Neural cell (in vitro differentiated cells): ENCODE measurements at regions not wholly inside any gene's neighbourhood (a gene's known extent, or its start where the extent isn't known, plus 50 kb on each side); places are given as distances from the start of the nearest gene placed in this dataset.
"Not testable (repeated sequence)": the region's sequence is repeated elsewhere in the genome, so short reads cannot be mapped to it uniquely, and the experiment has no call there.

Experiments
- H2AFZ ChIP-seq: fragments of 200-600, 300-800 bp; sonication (generic), shearing (Covaris generic); 2 replicates; pipeline ENCODE4 v1.6.0; 2014; ENCODE audit warnings: low read depth, mild to moderate bottlenecking, antibody characterized with exemption, low read length, moderate library complexity
- H3F3A ChIP-seq: fragments of 200-600 bp; shearing (Covaris generic); 2 replicates; pipeline ENCODE4 v1.6.1; 2016; ENCODE audit warnings: mild to moderate bottlenecking, moderate library complexity, mixed read lengths, antibody characterized with exemption, low read length; ENCODE audit not compliant: insufficient read depth, poor library complexity, severe bottlenecking
- H3K27ac ChIP-seq: fragments of 200-600, 300-800 bp; sonication (generic), shearing (Covaris generic); 2 replicates; pipeline ENCODE4 v1.5.1; 2014; ENCODE audit warnings: mild to moderate bottlenecking, low read length, moderate library complexity
- H3K27me3 ChIP-seq: fragments of 300-800, 200-600 bp; sonication (generic), shearing (Covaris generic); 2 replicates; pipeline ENCODE4 v1.6.0; 2014; ENCODE audit warnings: mild to moderate bottlenecking, low read depth, low read length, moderate library complexity; ENCODE audit not compliant: insufficient read depth
- H3K36me3 ChIP-seq: fragments of 300-800, 200-600 bp; sonication (generic), shearing (Covaris generic); 2 replicates; pipeline ENCODE4 v1.5.1; 2014; ENCODE audit warnings: mild to moderate bottlenecking, antibody characterized with exemption, low read length, moderate library complexity; ENCODE audit not compliant: insufficient read depth
- H3K4me2 ChIP-seq: fragments of 300-800, 200-600 bp; sonication (generic), shearing (Covaris generic); 2 replicates; pipeline ENCODE4 v1.6.0; 2014; ENCODE audit warnings: mild to moderate bottlenecking, low read length
- H3K4me3 ChIP-seq: fragments of 300-800, 200-600 bp; sonication (generic), shearing (Covaris generic); 2 replicates; pipeline ENCODE4 v1.5.1; 2014; ENCODE audit warnings: mild to moderate bottlenecking, low read length, moderate library complexity
- H3K79me2 ChIP-seq: fragments of 200-600 bp; shearing (Covaris generic); replicated peaks from 2 replicates; pipeline ENCODE4 v1.6.0; 2014; ENCODE audit warnings: mild to moderate bottlenecking, low read length, moderate library complexity; ENCODE audit not compliant: insufficient read depth
- H3K9ac ChIP-seq: fragments of 300-800, 200-600 bp; sonication (generic), shearing (Covaris generic); 2 replicates; pipeline ENCODE4 v1.6.1; 2016; ENCODE audit warnings: mild to moderate bottlenecking, low read length, mixed read lengths
- H3K9me2 ChIP-seq: fragments of 200-600 bp; shearing (Covaris generic); 2 replicates; pipeline ENCODE4 v1.6.1; 2016; ENCODE audit warnings: mild to moderate bottlenecking, low read length, mixed read lengths; ENCODE audit not compliant: insufficient read depth
- H3K9me3 ChIP-seq: fragments of 200-600, 300-800 bp; sonication (generic), shearing (Covaris generic); 2 replicates; pipeline ENCODE4 v1.6.1; 2016; ENCODE audit warnings: mild to moderate bottlenecking, mixed run types, low read length, moderate library complexity, mixed read lengths
- H4K20me1 ChIP-seq: fragments of 200-600 bp; shearing (Covaris generic); 2 replicates; pipeline ENCODE4 v1.6.1; 2016; ENCODE audit warnings: mild to moderate bottlenecking, mixed run types; ENCODE audit not compliant: insufficient read depth
- EP300 ChIP-seq: fragments of 450-650 bp; conservative IDR thresholded peaks from 2 replicates; pipeline ENCODE4 v1.6.1; 2014; ENCODE audit warnings: antibody characterized with exemption, mild to moderate bottlenecking, moderate library complexity; ENCODE audit not compliant: poor library complexity, severe bottlenecking
- EZH2 ChIP-seq: fragments of 200-600, 300-800 bp; shearing (Covaris generic), sonication (generic); IDR thresholded peaks from 2 replicates; pipeline ENCODE4 v1.6.1; 2014; ENCODE audit warnings: antibody characterized with exemption, low read length, borderline replicate concordance, mild to moderate bottlenecking; ENCODE audit not compliant: insufficient read depth, poor library complexity, severe bottlenecking
- MXI1 ChIP-seq: fragments of 450-650 bp; conservative IDR thresholded peaks from 2 replicates; pipeline ENCODE4 v1.6.1; 2014; ENCODE audit warnings: antibody characterized with exemption, mild to moderate bottlenecking; ENCODE audit not compliant: poor library complexity, severe bottlenecking
- POLR2AphosphoS5 ChIP-seq: IDR thresholded peaks from 2 replicates; pipeline ENCODE4 v1.6.1; 2012
- RAD21 ChIP-seq: fragments of 450-650 bp; conservative IDR thresholded peaks from 2 replicates; pipeline ENCODE4 v1.6.1; 2014; ENCODE audit warnings: antibody characterized with exemption, mild to moderate bottlenecking, moderate library complexity
- SMC3 ChIP-seq: fragments of 450-650 bp; conservative IDR thresholded peaks from 2 replicates; pipeline ENCODE4 v1.6.1; 2014; ENCODE audit warnings: antibody characterized with exemption, mild to moderate bottlenecking, moderate library complexity; ENCODE audit not compliant: poor library complexity
- TAF1 ChIP-seq: IDR thresholded peaks from 2 replicates; pipeline ENCODE4 v1.6.1; 2012; ENCODE audit warnings: low read depth
- TF ChIP-seq, protein P1 (sequence below): fragments of 450-650 bp; IDR thresholded peaks from 2 replicates; pipeline ENCODE4 v1.5.1; 2014; ENCODE audit warnings: antibody characterized with exemption, mild to moderate bottlenecking, moderate library complexity; ENCODE audit not compliant: poor library complexity, severe bottlenecking
- TF ChIP-seq, protein P2 (sequence below): IDR thresholded peaks from 2 replicates; pipeline ENCODE4 v1.6.1; 2012; ENCODE audit warnings: borderline replicate concordance

DNA sequence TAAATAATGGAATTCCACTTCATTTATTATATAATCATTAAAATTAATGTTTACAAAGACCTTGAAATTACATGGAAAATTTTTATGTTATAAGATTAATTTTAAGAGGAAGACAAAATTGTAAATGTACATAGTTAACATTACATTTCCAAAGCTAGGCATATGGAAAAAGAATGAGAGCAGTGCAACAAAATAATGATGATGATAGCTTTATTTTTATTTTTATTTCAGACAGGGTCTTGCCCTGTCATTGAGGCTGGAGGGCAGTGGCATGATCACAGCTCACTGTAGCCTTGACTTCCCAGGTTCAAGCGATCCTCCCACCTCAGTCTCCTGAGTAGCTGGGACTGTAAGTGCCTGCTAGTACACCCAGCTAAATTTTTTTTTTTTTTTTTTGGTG, 61.2 kb upstream of the ZCCHC2 start:
- TF ChIP-seq MXI1 (no peak), RAD21 (no peak), EZH2 (no peak), POLR2AphosphoS5 (no peak), SMC3 (no peak), TAF1 (no peak), EP300 (no peak)
- TF ChIP-seq, protein P1, sequence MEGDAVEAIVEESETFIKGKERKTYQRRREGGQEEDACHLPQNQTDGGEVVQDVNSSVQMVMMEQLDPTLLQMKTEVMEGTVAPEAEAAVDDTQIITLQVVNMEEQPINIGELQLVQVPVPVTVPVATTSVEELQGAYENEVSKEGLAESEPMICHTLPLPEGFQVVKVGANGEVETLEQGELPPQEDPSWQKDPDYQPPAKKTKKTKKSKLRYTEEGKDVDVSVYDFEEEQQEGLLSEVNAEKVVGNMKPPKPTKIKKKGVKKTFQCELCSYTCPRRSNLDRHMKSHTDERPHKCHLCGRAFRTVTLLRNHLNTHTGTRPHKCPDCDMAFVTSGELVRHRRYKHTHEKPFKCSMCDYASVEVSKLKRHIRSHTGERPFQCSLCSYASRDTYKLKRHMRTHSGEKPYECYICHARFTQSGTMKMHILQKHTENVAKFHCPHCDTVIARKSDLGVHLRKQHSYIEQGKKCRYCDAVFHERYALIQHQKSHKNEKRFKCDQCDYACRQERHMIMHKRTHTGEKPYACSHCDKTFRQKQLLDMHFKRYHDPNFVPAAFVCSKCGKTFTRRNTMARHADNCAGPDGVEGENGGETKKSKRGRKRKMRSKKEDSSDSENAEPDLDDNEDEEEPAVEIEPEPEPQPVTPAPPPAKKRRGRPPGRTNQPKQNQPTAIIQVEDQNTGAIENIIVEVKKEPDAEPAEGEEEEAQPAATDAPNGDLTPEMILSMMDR: no peak
- TF ChIP-seq, protein P2, sequence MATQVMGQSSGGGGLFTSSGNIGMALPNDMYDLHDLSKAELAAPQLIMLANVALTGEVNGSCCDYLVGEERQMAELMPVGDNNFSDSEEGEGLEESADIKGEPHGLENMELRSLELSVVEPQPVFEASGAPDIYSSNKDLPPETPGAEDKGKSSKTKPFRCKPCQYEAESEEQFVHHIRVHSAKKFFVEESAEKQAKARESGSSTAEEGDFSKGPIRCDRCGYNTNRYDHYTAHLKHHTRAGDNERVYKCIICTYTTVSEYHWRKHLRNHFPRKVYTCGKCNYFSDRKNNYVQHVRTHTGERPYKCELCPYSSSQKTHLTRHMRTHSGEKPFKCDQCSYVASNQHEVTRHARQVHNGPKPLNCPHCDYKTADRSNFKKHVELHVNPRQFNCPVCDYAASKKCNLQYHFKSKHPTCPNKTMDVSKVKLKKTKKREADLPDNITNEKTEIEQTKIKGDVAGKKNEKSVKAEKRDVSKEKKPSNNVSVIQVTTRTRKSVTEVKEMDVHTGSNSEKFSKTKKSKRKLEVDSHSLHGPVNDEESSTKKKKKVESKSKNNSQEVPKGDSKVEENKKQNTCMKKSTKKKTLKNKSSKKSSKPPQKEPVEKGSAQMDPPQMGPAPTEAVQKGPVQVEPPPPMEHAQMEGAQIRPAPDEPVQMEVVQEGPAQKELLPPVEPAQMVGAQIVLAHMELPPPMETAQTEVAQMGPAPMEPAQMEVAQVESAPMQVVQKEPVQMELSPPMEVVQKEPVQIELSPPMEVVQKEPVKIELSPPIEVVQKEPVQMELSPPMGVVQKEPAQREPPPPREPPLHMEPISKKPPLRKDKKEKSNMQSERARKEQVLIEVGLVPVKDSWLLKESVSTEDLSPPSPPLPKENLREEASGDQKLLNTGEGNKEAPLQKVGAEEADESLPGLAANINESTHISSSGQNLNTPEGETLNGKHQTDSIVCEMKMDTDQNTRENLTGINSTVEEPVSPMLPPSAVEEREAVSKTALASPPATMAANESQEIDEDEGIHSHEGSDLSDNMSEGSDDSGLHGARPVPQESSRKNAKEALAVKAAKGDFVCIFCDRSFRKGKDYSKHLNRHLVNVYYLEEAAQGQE: no peak
- Histone ChIP-seq H3K36me3 (no peaks in the 10 kb centered on the region), H2AFZ (no peak overlapping the region), H3K9me2 (no peaks in the 10 kb centered on the region), H3K79me2 (no peaks in the 10 kb centered on the region), H3K4me2 (no peak overlapping the region), H4K20me1 (no peaks in the 10 kb centered on the region), H3K9ac (no peak overlapping the region), H3K4me3 (no peak overlapping the region), H3K27me3 (no peaks in the 10 kb centered on the region), H3K27ac (no peak overlapping the region), H3K9me3 (no peaks in the 10 kb centered on the region), H3F3A (no peaks in the 10 kb centered on the region)

DNA sequence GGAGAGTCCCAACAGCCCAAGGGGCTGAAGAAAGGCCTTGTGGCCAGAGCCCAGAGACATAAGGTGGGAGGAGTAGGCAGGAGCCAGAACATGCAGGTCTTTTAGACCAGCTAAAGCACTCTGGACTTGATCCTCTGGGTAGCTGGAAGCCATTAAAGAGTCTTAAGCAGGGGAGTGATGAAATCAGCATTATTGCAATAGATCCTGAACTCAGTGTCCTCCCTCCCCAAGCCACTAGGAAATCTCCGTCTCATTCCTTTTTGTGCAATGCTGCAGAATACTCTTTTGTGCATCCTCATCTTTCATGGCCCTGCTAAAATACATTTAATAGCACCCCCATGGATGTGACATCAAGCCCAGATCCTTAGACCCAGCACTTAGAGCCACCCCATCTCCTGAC, 58.6 kb upstream of the ZCCHC2 start:
- no peaks in the 10 kb centered on the region for H4K20me1 ChIP-seq
- no peaks in the 10 kb centered on the region for H3K79me2 ChIP-seq
- H3K36me3 ChIP-seq: no peaks in the 10 kb centered on the region
- H3F3A ChIP-seq: no peaks in the 10 kb centered on the region
- no peak for TF ChIP-seq MXI1
- no peak for TF ChIP-seq EP300
- TF ChIP-seq, protein P1: no peak
- no peak for TF ChIP-seq POLR2AphosphoS5
- no peak for TF ChIP-seq RAD21
- no peak for TF ChIP-seq SMC3
- no peak for TF ChIP-seq EZH2
- no peak for TF ChIP-seq TAF1
- TF ChIP-seq, protein P2: no peak
- H2AFZ ChIP-seq: no peak overlapping the region
- no peaks in the 10 kb centered on the region for H3K9me2 ChIP-seq
- H3K27ac ChIP-seq: no peak overlapping the region
- no peaks in the 10 kb centered on the region for H3K9me3 ChIP-seq
- no peak overlapping the region for H3K4me2 ChIP-seq
- no peak overlapping the region for H3K4me3 ChIP-seq
- H3K9ac ChIP-seq: no peak overlapping the region
- H3K27me3 ChIP-seq: no peaks in the 10 kb centered on the region

DNA sequence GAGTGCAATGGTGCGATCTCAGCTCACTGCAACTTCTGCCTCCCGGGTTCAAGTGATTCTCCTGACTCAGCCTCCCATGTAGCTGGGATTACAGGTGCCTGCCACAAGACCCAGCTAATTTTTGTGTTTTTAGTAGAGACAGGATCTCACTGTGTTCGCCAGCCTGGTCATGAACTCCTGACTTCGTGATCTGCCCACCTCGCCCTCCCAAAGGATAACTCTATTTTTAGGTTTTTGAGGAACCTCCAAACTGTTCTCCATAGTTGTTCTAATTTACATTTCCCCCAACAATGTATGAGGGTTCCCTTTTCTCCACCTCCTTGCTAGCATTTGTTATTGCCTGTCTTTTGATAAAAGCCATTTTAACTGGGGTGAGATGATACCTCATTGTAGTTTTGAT, 53.7 kb upstream of the ZCCHC2 start:
- not testable (repeated sequence) for H3K4me2 ChIP-seq, H3K4me3 ChIP-seq, H3K9ac ChIP-seq, H3K36me3 ChIP-seq, H3K9me3 ChIP-seq, H3K79me2 ChIP-seq, H4K20me1 ChIP-seq, H2AFZ ChIP-seq, H3K9me2 ChIP-seq, H3K27me3 ChIP-seq, H3K27ac ChIP-seq, H3F3A ChIP-seq
